Esophagus muscularis mucosa (tissue), 3 donors: ENCODE measurements at regions not wholly inside any gene's neighbourhood (a gene's known extent, or its start where the extent isn't known, plus 50 kb on each side); places are given as distances from the start of the nearest gene placed in this dataset.

Experiments used
- POLR2AphosphoS5 ChIP-seq, 2 donors: sonication (generic); formaldehyde crosslinking; IDR thresholded peaks; one replicate each; pipeline ENCODE4 v1.6.1; 2017; ENCODE audit warnings: antibody characterized with exemption in 2 of 2
- TF ChIP-seq, protein P1 (sequence below), 3 experiments: fragments of 200-600 bp in 2 of 3; fragments of 450-650 bp in 1 of 3; sonication (generic) in 2 of 3; IDR thresholded peaks; one replicate each; pipeline ENCODE4 v1.5.1; 2017 to 2019; ENCODE audit warnings: antibody characterized with exemption in 3 of 3, mild to moderate bottlenecking in 2 of 3, moderate library complexity in 1 of 3

GRCh38 chr5:100749771-100750284 is 153.3 kb downstream of the ST8SIA4 start:
- no peak for TF ChIP-seq POLR2AphosphoS5 (IDR thresholded peaks at IDR 0.05)
- TF ChIP-seq, protein P1, sequence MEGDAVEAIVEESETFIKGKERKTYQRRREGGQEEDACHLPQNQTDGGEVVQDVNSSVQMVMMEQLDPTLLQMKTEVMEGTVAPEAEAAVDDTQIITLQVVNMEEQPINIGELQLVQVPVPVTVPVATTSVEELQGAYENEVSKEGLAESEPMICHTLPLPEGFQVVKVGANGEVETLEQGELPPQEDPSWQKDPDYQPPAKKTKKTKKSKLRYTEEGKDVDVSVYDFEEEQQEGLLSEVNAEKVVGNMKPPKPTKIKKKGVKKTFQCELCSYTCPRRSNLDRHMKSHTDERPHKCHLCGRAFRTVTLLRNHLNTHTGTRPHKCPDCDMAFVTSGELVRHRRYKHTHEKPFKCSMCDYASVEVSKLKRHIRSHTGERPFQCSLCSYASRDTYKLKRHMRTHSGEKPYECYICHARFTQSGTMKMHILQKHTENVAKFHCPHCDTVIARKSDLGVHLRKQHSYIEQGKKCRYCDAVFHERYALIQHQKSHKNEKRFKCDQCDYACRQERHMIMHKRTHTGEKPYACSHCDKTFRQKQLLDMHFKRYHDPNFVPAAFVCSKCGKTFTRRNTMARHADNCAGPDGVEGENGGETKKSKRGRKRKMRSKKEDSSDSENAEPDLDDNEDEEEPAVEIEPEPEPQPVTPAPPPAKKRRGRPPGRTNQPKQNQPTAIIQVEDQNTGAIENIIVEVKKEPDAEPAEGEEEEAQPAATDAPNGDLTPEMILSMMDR (IDR thresholded peaks at IDR 0.05) = no peak
